PC-9 (cell line): ENCODE measurements at regions not wholly inside any gene's neighbourhood (a gene's known extent, or its start where the extent isn't known, plus 50 kb on each side); places are given as distances from the start of the nearest gene placed in this dataset.

ENCODE experiments used
- BruUV-seq: library from RNA; stranded (reverse); fragments of 400-500 nt; replicated peaks from 2 replicates; lab custom pipeline; 2021; lab: Mats Ljungman, UMichigan
- CTCF ChIA-PET: fragments of 300-600 bp; sonication (Branson Sonifier 250); formaldehyde crosslinking; loops from one replicate; lab custom pipeline; 2022; ENCODE audit warnings: antibody characterized with exemption; lab: Charles Lee
- POLR2A ChIA-PET: fragments of 300-600 bp; sonication (Branson Sonifier 250); formaldehyde crosslinking; loops from one replicate; lab custom pipeline; 2022; ENCODE audit warnings: antibody characterized with exemption; ENCODE audit not compliant: unreplicated experiment; lab: Charles Lee
- DNase-seq, 2 experiments: peaks; one replicate each; pipeline versions ENCODE4 v3.0.0 to v3.0.0-alpha.2; 2015 to 2022; ENCODE audit warnings: mixed read lengths in 1 of 2
- H2AFZ ChIP-seq: fragments of 200-600 bp; sonication (generic); 2 replicates; pipeline ENCODE4 v1.8.1; 2017; ENCODE audit warnings: antibody characterized with exemption
- H3F3A ChIP-seq: fragments of 200-600 bp; sonication (generic); 2 replicates; pipeline ENCODE4 v1.8.1; 2017; ENCODE audit warnings: antibody characterized with exemption, mild to moderate bottlenecking, low read depth; ENCODE audit not compliant: insufficient read depth
- H3K27ac ChIP-seq: fragments of 200-600 bp; sonication (generic); 2 replicates; pipeline ENCODE4 v1.6.1; 2016; ENCODE audit warnings: mixed run types
- H3K27me3 ChIP-seq: fragments of 200-600 bp; sonication (generic); 2 replicates; pipeline ENCODE4 v1.6.1; 2016; ENCODE audit warnings: low read depth, mixed run types; ENCODE audit not compliant: insufficient read depth
- H3K36me3 ChIP-seq: fragments of 200-600 bp; sonication (generic); 2 replicates; pipeline ENCODE4 v1.6.1; 2016; ENCODE audit warnings: low read depth, mixed run types
- H3K4me1 ChIP-seq: fragments of 200-600 bp; sonication (generic); replicated peaks from 2 replicates; pipeline ENCODE4 v1.6.1; 2016; ENCODE audit warnings: mixed run types; ENCODE audit not compliant: insufficient read depth
- H3K4me2 ChIP-seq: fragments of 200-600 bp; sonication (generic); 2 replicates; pipeline ENCODE4 v1.6.1; 2017; ENCODE audit warnings: mixed run types
- H3K4me3 ChIP-seq: fragments of 200-600 bp; sonication (generic); 2 replicates; pipeline ENCODE4 v1.6.1; 2016; ENCODE audit warnings: mixed run types
- H3K79me2 ChIP-seq: fragments of 200-600 bp; sonication (generic); 2 replicates; pipeline ENCODE4 v1.6.1; 2017; ENCODE audit warnings: low read depth, mixed run types
- H3K9me2 ChIP-seq: fragments of 200-600 bp; sonication (generic); 2 replicates; pipeline ENCODE4 v1.8.1; 2017; ENCODE audit warnings: mild to moderate bottlenecking; ENCODE audit not compliant: insufficient read depth
- H3K9me3 ChIP-seq: fragments of 200-600 bp; sonication (generic); 2 replicates; pipeline ENCODE4 v1.8.1; 2016; ENCODE audit warnings: low read depth; ENCODE audit not compliant: insufficient read depth
- H4K20me1 ChIP-seq: fragments of 200-600 bp; sonication (generic); 2 replicates; pipeline ENCODE4 v1.8.1; 2017; ENCODE audit not compliant: insufficient read depth
- CTCF ChIP-seq: fragments of 200-600 bp; sonication (generic); conservative IDR thresholded peaks from 2 replicates; pipeline ENCODE4 v1.6.1; 2017; ENCODE audit warnings: mixed run types, antibody characterized with exemption, mild to moderate bottlenecking, moderate library complexity
- EZH2 ChIP-seq: fragments of 200-600 bp; sonication (generic); IDR thresholded peaks from 2 replicates; pipeline ENCODE4 v1.8.0; 2017; ENCODE audit warnings: antibody characterized with exemption, low read depth
- intact Hi-C: fragments of 100-400 bp; cut with micrococcal nuclease; formaldehyde crosslinking; loops from one replicate; pipeline ENCODE4 v1.10.0; 2022; ENCODE audit not compliant: unreplicated experiment

DNA sequence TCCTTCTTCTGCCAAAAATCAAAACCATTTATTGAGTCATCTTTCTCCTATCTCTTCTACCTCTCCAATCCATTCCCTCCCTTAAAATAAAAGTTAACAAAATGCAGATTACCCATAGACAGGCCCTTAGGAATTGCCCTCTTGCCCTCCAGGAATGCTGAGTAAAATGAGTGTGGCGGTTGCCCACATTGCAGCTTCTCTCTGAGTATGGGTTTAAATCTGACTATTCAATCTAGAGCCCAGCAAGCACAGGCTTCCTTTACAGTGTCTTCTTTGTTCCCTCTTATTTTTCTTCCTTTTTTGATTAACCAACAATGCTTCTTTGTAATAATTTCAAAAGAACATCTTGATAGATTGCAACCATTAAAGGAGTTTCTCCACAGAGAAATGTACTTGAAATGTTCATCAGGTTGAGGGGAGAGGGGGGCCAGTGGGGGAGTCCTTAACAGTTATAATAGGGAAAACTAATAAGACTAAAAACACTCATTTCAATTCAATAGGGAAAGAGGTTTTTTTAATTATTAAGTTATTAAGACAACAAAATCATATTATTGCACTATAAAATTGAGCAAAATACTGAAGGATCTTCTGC, 135.3 kb upstream of the LMCD1 start:
- BruUV-seq: no TSS peak
- intact Hi-C loops: no loop called here
- DNase-seq: no peak
- no peak overlapping the region for H2AFZ ChIP-seq
- TF ChIP-seq CTCF: no peak
- no peak for TF ChIP-seq EZH2
- no peaks in the 10 kb centered on the region for H3K9me3 ChIP-seq
- no peaks in the 10 kb centered on the region for H3K9me2 ChIP-seq
- H3F3A ChIP-seq: no peaks in the 10 kb centered on the region
- H3K27ac ChIP-seq: no peak overlapping the region
- no peak overlapping the region for H3K4me3 ChIP-seq
- ChIA-PET POLR2A (no interaction called here), CTCF (no interaction called here)
- no peak overlapping the region for H3K4me2 ChIP-seq
- no peaks in the 10 kb centered on the region for H3K36me3 ChIP-seq
- no peaks in the 10 kb centered on the region for H3K79me2 ChIP-seq
- no peaks in the 10 kb centered on the region for H4K20me1 ChIP-seq
- H3K27me3 ChIP-seq: no peaks in the 10 kb centered on the region
- no peaks in the 10 kb centered on the region for H3K4me1 ChIP-seq

GRCh38 chr3:8368598-8368997, 133.0 kb upstream of the LMCD1 start:
- H3K27ac ChIP-seq: no peak overlapping the region
- no peaks in the 10 kb centered on the region for H3K27me3 ChIP-seq
- no peaks in the 10 kb centered on the region for H3K9me3 ChIP-seq
- H2AFZ ChIP-seq: no peak overlapping the region
- H3K4me3 ChIP-seq: no peak overlapping the region
- intact Hi-C loops: no loop called here
- no peaks in the 10 kb centered on the region for H3F3A ChIP-seq
- no peaks in the 10 kb centered on the region for H3K9me2 ChIP-seq
- CTCF ChIA-PET: no interaction called here
- H3K4me1 ChIP-seq: no peaks in the 10 kb centered on the region
- DNase-seq: no peak
- no peaks in the 10 kb centered on the region for H3K36me3 ChIP-seq
- H3K4me2 ChIP-seq: no peak overlapping the region
- BruUV-seq: no TSS peak
- H3K79me2 ChIP-seq: no peaks in the 10 kb centered on the region
- TF ChIP-seq CTCF (no peak), EZH2 (no peak)
- POLR2A ChIA-PET: no interaction called here
- H4K20me1 ChIP-seq: no peaks in the 10 kb centered on the region

DNA sequence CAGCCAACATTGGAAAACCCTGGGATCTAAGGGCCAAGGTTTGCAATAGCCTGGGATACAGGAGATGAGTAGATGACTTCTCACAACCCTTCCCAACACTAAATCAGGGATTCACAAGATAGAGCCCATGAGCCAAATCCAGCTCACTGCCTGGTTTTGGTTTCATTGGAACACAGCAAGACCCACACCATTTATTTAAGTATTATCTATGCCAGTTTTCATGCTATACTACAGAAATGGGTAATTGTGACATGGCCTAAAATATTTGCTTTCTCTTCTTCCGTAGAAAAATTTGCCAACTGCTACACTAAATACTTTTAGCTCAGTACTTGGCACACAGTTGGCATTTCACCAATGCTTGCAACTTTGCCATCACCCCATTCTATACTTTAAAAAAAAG, 132.0 kb upstream of the LMCD1 start:
- POLR2A ChIA-PET: no interaction called here
- no peak for DNase-seq
- Histone ChIP-seq H3F3A (no peaks in the 10 kb centered on the region), H3K4me3 (no peak overlapping the region), H2AFZ (no peak overlapping the region), H3K9me2 (no peaks in the 10 kb centered on the region), H3K4me1 (no peaks in the 10 kb centered on the region), H3K36me3 (no peaks in the 10 kb centered on the region), H4K20me1 (no peaks in the 10 kb centered on the region), H3K79me2 (no peaks in the 10 kb centered on the region), H3K9me3 (no peaks in the 10 kb centered on the region), H3K4me2 (no peak overlapping the region), H3K27me3 (no peaks in the 10 kb centered on the region), H3K27ac (no peak overlapping the region)
- intact Hi-C loops: no loop called here
- no TSS peak for BruUV-seq
- CTCF ChIA-PET: no interaction called here
- TF ChIP-seq EZH2 (no peak), CTCF (no peak)
